Activated CD8-positive, alpha-beta memory T cell treated with anti-CD3 and anti-CD28 coated beads for 48 hours (primary cell): ENCODE measurements at regions not wholly inside any gene's neighbourhood (a gene's known extent, or its start where the extent isn't known, plus 50 kb on each side); places are given as distances from the start of the nearest gene placed in this dataset.

Source experiments
- DNase-seq, 3 experiments: peaks; one replicate each; pipeline ENCODE4 v3.0.0-alpha.2; 2020; ENCODE audit warnings: low read depth in 2 of 3, low spot score in 2 of 3

DNA sequence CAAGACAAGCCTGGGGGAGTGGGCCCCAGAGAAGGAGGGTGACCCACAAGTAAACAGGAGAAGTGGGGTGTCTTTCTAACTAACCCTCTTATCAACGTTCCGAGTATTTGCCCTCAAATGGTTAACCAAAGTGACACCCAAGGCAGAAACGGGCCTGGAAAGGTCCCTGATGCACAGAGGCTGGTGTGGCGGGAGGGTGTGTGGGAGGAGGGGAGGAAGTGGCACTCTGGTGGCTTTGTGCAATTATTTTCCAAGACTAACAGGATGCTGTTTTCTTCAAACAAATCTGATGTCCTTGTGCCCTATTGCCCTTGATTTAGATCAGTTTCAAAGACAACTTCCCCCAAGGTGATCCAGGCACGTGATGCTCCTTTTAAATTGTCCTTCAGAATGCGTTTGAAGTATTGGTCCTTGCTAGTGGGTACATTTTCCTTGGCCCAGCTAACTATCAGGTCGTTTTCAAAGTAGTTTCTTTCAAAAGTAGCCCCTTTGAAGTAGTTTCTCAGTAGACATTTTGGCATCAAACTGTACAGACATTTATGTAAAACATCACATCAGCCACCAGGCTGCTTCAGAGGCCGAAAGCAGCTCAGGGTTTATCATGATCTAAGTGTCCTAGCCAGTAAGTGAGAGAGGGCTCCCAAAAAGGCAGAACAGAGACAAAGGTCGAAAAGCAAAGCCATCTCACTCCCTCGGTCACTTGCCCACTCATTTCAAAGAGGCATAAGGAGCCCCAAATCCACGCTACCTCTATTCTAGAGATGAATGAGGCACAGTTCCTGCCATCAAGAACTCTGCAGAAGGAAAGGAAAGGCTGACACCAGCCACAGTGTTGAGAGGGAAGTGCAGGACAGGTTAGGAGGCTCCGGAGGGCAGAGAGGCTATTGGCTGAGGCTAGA is 371.1 kb upstream of the ID2 start:
- DNase-seq, result no peak

DNA sequence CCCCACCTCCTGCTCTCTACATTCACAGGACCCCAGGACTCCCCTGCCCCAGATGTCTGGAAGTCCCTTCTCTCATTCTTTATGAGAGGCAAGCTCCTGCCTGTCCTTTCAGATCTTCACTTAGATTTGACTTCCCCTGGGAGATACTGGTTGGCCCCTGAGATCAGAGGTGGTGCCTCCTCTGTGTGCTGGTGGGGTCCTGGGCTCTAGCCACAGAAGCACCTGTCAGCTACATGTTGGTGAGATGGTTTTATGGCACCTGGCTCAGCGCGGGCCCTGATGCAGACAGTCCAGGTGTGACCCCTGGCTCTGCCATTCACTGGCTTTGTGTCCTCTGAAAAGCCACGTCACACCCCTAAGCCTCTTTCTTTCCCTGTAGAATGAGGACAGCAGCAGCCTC is 369.6 kb upstream of the ID2 start:
- no peak for DNase-seq

GRCh38 chr2:8312861-8313830 is 368.7 kb upstream of the ID2 start:
- DNase-seq, result no peak

DNA sequence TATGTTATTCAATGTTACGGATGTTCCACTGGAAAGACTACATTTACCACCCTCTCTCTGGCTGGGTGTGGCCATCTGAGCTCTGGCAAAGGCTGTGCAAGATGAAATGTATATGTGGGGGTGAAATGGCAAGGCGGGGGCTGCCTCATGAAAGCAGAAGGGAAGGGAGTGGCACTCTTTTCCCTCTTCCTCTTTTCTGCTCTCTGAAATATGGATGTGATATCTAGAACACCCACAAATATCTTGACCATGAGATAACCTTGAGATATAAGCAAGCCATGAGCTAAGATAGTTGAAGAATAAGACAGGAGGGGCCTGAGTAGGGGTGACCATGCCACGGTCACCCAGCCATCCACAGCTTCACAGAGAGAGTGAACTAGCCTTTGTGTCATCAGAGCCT is 367.8 kb upstream of the ID2 start:
- DNase-seq, result no peak

DNA sequence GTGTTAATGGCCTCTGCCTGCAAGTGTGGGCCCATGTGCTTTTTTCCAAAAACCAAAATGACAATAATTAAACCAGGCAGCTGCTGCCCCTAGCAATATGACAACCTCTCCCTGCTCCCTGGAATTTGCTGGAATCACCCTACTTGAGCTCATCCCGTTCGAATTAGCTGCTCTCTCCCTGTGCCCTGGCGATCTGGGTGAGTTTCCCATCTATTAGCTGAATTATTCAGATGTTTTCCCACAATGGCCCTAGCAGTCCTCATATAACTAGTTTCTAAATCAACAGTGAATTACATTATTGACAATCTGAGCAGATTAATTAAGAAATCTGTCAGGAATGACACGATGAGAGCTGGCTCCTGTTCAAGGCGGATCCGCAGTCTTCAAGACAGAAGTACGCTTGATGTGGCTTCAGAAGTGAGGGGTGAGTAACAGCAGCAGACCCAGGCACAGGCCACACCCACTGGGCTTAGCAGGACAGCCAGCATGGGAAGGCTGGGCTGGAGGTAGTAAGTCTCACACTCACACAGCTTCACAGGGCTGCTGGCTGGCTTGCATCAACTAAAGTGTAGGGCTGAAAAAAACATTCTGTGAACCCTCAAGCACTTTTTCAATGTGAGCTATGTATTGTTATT is 366.2 kb upstream of the ID2 start:
- no peak for DNase-seq

GRCh38 chr2:8316356-8316755 is 365.5 kb upstream of the ID2 start:
- no peak for DNase-seq

DNA sequence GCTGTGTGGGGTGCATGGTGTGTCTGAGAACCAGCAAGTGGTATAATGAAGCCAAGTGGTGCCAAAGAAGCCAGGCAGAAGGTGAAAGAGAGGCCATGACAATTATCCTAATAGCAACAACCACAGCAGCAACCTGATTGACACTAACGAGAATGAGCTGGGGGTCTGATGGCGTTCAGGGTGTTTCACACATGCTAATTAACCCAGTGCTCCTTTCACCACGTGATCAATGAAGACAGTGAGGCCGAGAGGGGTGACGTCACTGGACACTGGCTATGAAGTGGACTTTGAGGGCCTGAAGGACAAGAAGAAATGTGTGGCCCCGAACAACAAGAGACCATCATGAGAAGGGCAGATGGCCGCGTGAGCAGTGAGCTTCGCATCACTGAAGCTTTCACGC is 364.4 kb upstream of the ID2 start:
- DNase-seq, result no peak

DNA sequence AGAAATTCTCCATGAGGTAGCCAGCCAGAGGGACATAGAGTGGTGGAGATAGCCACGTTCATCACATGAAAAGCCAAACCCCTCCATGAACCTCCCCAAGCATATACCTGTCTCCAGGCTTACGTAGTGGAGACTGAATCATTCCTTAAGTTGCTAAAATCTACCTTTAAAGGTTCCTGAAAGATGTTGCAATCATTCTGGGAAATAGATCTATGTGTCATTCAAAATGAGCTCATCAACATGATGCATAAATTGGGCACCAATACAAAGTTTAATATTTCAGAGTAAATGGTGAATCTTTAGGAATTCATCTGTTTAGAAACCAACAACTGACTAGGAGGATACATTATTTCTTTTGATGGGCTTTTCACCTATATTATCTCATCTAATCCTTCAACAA is 362.6 kb upstream of the ID2 start:
- no peak for DNase-seq

- DNase-seq, result no peak
These were observed 361.4 kb upstream of the ID2 start for GRCh38 chr2:8320311-8321066.

DNA sequence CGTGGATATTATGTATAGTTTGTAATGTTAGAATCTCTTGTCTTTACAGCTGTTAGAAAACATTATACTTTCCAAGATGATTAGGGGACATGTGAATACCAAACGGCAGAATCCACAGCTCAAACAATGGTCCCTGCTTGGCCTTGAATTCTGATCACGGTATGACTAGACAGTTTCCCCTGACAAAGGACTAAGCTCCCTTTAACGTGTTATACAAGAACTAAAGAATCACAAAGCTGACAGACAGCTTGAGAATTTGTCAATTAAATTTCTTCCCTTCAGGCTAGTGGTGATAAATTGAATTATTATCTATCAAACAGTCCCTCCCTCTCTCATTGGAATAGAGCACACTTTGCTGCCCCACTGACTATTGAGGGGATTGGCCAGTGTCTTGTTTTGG is 359.2 kb upstream of the ID2 start:
- no peak for DNase-seq

GRCh38 chr2:8324164-8324856 is 357.5 kb upstream of the ID2 start:
- no peak for DNase-seq

DNA sequence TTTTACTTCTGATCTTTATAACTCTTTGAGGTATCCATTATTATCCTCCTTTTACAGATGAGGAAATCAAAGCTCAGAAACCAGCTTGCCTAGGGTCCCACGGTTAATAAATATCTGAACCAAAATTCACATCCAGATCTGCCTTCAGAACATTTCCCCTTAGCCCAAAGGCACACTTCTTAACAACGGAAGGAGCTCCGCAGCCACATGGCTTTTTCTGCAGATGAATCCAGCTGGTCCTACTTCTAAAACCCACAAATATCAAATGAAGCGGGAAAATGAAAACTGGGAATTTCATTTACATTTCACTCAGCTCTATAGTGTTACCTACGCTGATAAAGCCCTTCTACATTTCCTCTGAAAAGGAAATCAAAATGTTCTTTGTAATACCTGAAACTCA is 357.0 kb upstream of the ID2 start:
- DNase-seq, result no peak

- DNase-seq, result no peak
These were observed 354.3 kb upstream of the ID2 start for GRCh38 chr2:8327371-8328100.

DNA sequence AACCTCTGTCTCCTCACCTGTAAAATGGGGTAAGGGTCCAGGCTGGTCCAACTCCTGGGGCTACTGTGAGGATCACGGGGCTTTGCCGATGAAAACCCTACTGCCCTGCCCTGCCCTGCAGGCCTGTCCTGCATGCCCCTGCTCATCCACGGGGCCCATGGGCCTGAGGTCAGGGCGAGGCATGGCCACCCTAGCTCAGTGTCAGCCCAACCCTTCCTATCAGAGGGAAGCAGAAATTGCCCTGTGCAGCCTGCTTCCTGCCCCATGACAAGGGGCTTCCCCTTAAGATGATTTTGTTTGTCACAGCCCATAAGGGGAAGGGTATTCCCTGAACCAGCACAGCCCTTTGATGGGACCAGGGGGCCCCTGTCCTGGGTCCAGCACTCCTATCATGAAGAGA is 353.6 kb upstream of the ID2 start:
- DNase-seq, result no peak

DNA sequence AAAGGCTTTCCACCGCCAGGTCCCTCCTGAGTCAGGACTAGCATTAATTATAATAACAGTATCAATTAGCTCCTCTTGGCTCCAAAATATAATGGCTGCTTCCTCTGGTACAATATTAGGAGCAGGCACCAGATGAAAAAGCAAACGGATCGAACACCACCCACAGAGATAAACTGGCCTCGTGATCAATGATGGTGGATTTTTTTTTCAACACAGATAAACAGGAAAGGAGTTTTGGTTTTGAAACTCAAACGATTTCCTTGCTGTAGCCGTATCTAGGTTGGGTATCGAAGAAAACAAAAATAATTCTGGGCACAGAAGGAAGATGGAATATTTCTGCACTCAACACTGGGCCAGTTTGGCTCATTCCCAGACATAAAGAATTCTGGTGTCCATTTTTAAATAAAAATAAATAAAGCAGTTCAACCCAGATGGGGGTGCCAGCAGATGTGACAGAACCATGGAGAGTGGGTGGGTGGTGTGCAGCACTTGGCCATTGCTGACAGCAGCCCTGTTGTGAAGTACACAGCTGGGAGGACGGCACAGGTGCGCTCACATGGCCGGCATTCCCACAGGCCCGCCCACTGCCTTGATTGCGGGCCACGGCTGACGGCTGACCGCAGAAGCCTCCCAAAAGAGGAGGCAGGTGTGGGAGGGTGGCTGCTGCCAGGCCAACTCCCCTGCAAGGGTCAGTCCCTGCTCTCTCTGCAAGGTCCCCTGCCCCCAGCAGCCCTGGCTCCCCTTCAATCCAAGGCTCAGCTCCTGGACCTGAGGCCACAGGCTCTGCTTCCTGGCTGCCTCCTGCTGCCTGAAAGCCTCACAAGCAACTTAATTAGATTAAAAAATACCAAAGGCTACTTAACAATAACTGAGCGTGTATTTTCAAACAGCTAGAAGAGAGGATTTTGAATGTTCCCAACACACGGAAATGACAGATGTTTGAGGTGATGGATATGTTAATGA is 351.9 kb upstream of the ID2 start:
- no peak for DNase-seq

- DNase-seq, result no peak
These were observed 350.8 kb upstream of the ID2 start for GRCh38 chr2:8331068-8331467.

GRCh38 chr2:8332646-8333045 is 349.2 kb upstream of the ID2 start:
- no peak for DNase-seq

GRCh38 chr2:8333177-8333831 is 348.6 kb upstream of the ID2 start:
- DNase-seq, result no peak
